ENCODE measurements at regions not wholly inside any gene's neighbourhood (a gene's known extent, or its start where the extent isn't known, plus 50 kb on each side); places are given as distances from the start of the nearest gene placed in this dataset.

DNA sequence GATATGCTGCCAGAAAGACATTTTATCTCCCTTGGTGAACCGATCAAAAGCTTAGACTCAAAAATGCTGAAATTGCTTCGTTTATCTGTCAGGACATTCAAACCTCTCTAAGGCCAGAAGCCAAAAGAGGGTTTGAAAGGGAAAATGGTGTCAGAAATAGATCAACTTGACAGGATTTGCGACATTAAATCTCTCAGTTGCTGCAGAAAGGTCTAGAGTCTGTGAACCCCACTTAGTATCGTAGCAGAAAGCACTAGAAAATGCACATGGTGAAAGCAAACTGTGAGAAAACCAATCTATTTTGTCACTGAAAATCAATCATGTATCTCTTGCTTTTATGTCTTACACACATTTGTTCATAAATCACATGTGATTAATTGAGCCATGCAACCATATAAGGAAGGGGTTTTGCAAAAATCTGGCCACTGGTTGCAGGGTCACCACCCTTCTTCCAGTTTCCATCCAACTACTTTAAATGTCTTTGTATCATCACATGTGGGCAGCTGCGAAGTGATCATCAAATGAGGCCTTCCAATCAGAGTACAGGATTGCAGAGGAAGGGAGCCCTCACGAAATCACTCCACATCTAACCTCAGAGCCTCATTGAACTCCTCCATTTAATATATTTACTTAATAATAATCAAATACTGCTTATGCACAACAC, 347.2 kb upstream of the ANXA10 start:
- no peak overlapping the region for H3K4me3 ChIP-seq (ENCODE audit: low read length)
- no peak for DNase-seq (ENCODE audit: low read depth)
- TF ChIP-seq, protein P1, sequence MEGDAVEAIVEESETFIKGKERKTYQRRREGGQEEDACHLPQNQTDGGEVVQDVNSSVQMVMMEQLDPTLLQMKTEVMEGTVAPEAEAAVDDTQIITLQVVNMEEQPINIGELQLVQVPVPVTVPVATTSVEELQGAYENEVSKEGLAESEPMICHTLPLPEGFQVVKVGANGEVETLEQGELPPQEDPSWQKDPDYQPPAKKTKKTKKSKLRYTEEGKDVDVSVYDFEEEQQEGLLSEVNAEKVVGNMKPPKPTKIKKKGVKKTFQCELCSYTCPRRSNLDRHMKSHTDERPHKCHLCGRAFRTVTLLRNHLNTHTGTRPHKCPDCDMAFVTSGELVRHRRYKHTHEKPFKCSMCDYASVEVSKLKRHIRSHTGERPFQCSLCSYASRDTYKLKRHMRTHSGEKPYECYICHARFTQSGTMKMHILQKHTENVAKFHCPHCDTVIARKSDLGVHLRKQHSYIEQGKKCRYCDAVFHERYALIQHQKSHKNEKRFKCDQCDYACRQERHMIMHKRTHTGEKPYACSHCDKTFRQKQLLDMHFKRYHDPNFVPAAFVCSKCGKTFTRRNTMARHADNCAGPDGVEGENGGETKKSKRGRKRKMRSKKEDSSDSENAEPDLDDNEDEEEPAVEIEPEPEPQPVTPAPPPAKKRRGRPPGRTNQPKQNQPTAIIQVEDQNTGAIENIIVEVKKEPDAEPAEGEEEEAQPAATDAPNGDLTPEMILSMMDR (conservative IDR thresholded peaks at IDR 0.05; ENCODE audit: low read length): no peak

- TF ChIP-seq, protein P1 (conservative IDR thresholded peaks at IDR 0.05; ENCODE audit: low read length): no peak
- DNase-seq (ENCODE audit: low read depth): no peak
Observed at GRCh38 chr4:167767281-167767680, 325.1 kb upstream of the ANXA10 start.

GRCh38 chr4:167774646-167775045, 317.7 kb upstream of the ANXA10 start:
- TF ChIP-seq, protein P1 (conservative IDR thresholded peaks at IDR 0.05; ENCODE audit: low read length): no peak
- no peak for DNase-seq (ENCODE audit: low read depth)
- no peak overlapping the region for H3K4me3 ChIP-seq (ENCODE audit: low read length)

More at GRCh38 chr4:167767281-167767680, 325.1 kb upstream of the ANXA10 start:
- no peak overlapping the region for H3K4me3 ChIP-seq (ENCODE audit: low read length)

DNA sequence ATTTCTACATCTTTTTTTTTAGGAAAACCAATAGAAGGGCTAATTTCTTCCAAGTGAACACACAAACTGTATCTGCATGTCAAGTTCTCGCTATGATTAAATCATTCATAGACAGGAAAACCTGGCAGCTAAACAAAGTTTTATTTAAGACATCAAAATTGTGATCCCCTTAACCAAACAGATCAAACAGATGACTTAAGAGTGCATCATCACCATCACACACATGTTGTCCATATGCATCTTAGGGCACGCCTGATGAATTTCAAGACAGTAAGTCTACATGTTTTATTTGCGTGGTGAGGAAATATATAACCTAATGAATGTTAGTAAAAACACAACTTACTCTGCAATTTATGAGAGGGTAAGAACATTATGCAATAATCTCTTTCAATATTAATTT, 317.0 kb upstream of the ANXA10 start:
- DNase-seq (ENCODE audit: low read depth): no peak

DNA sequence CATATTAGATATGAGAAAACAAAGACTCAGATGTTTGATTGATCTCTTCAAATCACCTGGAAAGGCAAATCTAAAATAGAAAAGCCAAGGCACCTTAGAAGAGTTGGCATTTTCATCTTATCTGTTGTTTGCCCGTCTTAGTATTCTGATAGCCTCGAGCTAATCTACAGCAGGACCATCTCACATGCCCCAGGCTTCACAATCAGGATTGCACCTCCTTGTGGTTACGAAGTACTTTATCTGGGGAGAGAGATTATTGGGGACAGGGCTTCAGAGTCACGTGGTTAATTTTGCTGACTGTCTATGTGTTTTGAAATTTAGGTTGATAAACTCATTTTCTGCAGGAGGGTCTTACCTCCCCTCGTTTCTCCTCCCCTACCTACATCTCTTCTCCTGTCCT, 313.1 kb upstream of the ANXA10 start:
- DNase-seq (ENCODE audit: low read depth): no peak
- H3K4me3 ChIP-seq (ENCODE audit: low read length): no peak overlapping the region

More for the DNA sequence above, 317.0 kb upstream of the ANXA10 start:
- TF ChIP-seq, protein P1 (conservative IDR thresholded peaks at IDR 0.05; ENCODE audit: low read length): no peak
- no peak overlapping the region for H3K4me3 ChIP-seq (ENCODE audit: low read length)

GRCh38 chr4:167779864-167780263, 312.5 kb upstream of the ANXA10 start:
- no peak for DNase-seq (ENCODE audit: low read depth)
- H3K4me3 ChIP-seq (ENCODE audit: low read length): no peak overlapping the region
- TF ChIP-seq, protein P1 (conservative IDR thresholded peaks at IDR 0.05; ENCODE audit: low read length): no peak

More for the DNA sequence above, 313.1 kb upstream of the ANXA10 start:
- TF ChIP-seq, protein P1 (conservative IDR thresholded peaks at IDR 0.05; ENCODE audit: low read length): no peak

DNA sequence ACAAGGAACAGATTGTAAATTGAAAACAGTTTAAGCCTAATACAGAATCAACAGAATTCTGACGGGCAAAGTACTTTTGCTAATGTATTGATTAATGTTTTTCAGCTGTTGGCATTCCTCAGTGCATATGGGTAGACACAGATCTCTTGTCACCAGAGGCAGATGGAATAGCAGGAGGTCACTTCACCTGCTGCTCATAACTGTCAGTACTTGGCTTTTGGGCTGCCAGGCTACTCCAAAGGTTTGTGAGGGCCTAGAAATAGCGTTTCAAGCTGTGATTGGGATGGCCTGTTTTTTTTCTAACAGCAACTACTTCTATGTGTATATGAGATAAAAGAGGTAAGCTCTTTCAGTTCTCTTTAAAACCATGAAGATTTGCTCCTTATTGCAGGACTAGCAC, 307.5 kb upstream of the ANXA10 start:
- DNase-seq (ENCODE audit: low read depth): no peak
- TF ChIP-seq, protein P1 (conservative IDR thresholded peaks at IDR 0.05; ENCODE audit: low read length): no peak
- H3K4me3 ChIP-seq (ENCODE audit: low read length): no peak overlapping the region
